ENCODE measurements at regions not wholly inside any gene's neighbourhood (a gene's known extent, or its start where the extent isn't known, plus 50 kb on each side); places are given as distances from the start of the nearest gene placed in this dataset.
A peak's percentile ranks its signal among the peaks of the same experiment; 100 is the strongest.

DNA sequence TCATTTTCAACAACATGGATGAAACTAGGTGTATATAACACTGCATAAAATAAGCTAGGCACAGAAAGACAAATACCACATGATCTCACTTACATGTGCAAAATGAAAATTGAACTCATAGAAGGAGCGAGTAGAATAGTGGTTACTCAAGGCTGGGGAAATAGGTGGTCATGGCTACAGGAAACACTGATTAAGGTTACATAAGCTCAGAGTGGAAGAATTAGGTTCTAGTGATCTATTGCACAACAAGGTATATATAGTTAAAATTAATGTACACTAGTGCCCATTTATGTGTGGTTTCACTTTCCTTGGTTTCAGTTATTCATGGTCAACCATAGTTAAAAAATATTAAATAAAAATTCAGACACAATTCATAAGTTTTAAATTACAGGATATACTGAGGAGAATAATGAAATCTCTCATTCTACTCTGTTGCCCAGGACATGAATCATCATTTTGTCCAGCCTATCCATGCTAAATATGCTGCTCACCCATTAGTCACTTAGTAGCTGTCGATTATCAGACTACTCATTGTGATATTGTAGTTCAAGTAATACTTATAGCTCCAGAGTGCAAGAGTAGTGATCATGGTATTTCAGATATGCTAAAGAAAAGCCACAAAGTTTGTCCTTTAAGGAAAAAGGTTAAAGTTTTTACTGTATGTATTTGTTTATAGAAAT, 1530.9 kb upstream of the LRRTM1 start:
- DNase-seq, result no peak

DNA sequence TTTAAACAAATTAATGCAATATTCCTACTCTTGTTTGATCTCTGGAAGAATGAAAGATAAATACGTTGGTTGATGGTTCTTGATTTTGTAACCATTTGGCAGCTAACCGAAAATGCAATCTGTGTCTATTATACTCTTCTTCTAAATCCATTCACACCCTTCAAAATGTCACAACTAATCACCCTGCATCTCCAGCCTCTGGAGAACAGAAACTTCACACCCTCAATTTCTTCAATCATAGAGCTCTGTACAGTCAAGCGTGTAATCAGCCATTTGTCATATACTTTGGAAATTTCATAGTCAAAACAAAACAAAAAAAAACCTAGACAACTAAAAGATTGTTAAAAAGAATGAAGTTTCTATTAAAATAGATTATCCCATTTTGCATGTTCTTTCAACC, 1482.3 kb upstream of the LRRTM1 start:
- DNase-seq, result no peak

DNA sequence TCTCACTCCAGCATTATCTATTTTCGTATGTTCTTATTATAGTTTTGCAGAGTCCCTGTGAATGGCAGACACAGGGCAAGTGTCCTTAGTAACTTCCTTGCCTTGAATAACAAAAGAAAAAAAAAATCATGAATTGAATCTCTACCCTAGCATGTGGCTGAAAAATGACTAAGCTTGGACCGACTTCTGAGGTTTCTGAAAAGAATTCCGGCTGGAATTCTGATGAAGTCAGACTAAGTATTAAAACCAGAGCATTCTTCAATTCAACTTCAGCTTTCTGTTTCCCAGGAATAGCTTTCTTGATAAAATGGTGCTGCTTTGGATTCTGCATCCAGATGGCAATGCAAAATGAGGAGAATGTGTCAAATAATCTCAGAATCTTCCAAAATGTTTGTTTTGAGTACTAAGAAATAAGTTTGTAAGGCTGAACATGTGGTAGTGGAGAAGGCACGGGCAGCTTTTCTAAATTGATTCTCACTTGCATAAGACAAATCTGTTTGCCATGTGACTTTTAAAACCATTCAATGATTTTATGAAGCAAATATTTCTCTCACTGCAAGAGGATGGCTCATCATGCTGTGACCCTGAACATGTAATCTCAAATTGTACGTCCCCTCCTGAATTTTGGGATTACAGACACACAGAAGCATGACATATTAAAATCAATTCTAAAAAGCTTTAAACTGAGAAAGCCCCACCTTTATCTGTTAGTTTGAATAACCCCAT, 1462.8 kb upstream of the LRRTM1 start:
- no peak for DNase-seq

DNA sequence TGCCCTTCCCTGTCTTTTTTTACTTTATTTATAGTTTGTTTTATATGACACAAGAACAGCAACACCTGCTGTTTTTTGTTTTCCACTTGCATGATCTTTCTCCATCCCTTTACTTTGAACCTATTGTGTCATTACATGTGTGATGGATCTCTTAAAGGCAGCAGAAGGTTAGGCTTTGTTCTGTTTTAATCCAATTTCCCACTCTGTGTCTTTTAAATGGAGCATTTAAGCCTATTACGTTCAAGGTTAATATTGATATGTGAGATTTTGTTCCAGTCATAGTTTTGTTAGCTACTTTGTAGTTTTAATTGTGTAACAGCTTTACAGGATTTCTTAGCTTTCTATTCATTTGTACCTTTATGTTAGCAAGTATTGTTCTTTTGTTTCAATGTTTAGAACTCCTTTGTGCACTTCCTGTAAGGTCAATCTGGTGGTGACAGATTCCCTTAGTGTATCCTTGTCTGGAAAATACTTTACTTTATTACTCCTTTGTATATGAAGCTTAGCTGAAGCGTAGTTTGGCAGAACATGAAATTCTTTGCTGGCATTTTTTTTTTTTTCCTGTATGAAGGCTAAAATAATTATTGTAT, 1443.0 kb upstream of the LRRTM1 start:
- no peak for DNase-seq

DNA sequence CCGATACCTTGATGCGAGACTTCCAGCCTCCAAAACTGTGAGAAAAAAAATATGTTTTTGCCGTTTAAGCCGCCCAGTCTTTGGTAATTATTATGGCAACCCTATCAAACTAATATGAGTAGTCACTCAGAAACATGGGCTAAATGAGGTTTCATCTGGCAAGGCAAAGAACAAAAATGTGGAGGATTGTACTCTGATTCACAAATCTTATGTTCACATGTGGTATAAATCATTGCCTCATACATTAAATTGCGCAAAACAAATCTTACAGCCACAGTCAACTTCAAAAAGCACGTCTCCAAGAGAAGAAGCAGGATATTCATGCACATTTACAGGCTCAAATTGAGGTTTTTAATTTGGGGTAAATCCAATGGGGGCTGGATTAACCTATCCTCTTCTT, 1435.4 kb upstream of the LRRTM1 start:
- no peak for DNase-seq

DNA sequence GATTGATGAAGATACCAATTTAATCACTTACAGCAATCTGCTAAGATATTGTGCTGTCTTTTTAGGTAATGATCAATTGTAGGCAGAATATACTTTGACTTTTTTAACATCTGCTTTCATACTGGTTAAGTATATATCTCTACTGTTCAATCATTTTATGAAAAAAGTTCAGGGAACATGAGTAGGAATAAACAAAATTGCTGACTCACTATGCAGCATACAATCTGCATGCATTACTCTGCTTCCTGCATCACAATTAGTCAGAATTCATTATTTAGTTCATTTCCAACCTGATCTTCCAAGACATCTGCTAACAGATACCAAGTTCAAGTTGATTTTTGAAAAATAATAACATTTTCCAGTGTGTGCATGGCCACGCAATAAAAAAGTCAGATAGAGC, 1430.4 kb upstream of the LRRTM1 start:
- DNase-seq, result no peak

DNA sequence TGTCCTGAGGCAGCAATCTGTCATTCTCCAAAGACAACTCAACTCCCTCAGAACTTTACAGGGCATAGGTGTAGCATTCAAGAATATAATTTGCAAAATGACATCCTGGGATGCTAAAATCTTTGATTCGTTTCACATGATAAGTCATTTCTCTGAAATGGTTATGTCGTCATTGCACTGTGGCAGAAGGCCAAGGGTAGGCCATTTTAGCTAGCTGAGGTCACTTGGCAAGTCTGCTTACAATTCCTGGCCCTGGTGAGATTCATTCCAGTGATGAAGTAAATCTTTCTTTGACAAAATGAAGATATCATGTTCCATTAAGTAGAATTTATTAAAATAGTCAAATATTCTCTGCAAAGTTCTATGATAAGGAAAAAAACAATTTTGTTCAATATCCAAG, 1410.3 kb upstream of the LRRTM1 start:
- no peak for DNase-seq

DNA sequence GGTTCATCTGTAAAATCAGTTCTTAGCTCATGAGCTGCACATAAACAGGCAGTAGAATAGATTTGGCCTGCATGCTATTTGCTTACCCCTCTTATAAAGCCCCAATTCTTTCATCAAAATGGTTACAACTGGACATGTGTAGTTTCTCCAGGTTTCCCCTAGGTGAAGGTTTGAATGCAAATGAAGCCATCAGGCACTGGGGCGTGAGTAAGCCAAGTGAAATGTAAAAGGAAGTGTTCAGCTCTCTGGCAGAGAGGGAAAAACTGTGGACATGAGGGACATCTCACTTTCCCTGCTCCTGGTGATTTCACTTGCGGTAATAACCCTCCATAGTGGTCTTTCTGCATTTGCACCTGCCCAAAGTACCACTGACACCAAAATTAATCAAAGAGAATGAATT, 1402.3 kb upstream of the LRRTM1 start:
- DNase-seq, result no peak

DNA sequence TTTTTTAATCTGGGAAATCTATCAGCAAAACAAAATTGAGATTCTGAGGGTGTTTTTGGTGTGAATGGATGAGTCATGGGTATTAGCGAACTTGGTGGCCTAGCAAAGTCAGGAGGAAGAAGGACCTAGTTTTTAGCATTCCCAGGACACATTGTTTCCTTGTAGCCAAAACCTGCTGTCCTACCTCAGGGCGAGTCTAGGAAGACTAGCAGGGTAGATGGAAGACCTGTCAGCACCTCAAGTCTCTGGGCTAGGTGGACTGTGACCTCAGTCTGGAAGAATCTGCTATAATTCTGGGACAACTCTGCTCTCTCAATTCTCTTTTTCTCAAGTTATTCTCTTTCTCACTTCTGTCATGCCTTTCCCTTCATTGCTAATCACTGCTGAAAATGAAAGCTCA, 1399.3 kb upstream of the LRRTM1 start:
- no peak for DNase-seq

DNA sequence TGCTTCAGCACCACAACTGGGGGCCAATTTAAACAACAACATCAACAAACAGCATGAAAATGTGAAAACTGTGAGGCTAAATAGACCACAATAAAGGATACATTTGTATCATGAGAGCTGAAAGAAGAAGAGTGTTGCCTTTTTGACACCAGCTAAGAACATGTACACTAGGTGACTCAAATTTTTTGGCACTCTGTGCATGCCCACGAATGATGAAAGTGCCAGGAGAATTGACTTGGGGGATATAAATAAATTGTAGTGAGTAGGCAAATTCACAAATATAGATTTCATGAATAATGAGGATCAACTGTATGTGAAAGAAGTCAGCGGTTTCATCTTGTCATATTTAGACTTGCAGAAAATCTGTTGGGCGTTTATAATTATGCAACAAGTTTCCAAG, 1388.0 kb upstream of the LRRTM1 start:
- DNase-seq, result no peak

DNA sequence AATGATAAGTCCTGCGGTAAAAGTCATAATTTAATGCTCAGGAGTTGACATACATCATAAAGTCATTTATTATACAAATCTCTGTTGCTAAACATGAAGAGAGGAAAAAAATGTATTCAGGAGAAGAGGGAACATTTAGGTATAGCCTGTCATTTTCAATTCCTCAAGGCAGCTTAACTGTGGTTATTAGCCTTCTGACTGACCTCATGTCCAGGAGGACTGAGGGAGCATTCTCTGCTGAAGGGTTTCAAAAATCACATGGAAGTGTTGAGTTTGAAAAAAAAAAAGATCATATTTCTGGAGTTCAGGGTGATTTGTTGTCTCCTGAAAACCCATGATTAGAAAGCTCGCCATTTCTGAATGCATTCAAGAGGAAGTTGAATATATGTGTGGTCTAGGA, 1371.1 kb upstream of the LRRTM1 start:
- no peak for DNase-seq

DNA sequence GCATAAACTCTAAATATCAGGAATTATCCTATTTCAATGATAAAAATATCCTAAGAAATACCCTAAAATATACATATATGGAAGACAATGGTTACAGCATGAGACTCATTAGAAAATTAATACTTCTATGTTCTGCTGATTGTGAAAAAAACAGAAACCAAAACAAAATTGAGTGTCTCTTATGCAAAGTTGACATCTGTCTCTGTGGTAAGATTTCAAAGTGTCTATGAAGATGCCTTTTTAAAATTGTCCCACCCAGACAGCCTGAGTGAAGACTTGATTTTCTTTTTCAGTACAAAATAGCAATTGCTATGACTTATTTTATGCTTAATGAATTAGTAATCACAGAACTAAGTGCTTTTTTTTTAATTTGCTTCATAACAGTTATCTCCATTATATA, 1368.4 kb upstream of the LRRTM1 start:
- DNase-seq, result no peak

DNA sequence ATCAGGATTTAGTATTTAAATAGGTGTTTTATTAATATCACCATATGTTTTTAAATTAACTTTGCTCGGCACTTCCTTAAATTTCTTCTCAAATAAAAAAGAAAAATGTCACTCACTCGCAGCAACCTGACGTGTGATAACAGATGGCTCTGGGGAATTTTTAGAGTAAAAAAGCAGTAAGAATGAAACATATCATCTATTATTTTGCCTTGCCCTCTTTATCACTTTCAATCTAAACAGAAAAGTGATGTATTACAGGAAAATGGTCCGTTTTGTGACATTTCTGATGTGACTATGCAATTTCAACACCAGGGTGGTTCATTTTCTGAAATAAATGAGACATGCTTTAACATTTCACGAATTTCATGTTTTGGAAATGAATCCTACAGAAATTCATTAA, 1368.0 kb upstream of the LRRTM1 start:
- DNase-seq, result no peak

DNA sequence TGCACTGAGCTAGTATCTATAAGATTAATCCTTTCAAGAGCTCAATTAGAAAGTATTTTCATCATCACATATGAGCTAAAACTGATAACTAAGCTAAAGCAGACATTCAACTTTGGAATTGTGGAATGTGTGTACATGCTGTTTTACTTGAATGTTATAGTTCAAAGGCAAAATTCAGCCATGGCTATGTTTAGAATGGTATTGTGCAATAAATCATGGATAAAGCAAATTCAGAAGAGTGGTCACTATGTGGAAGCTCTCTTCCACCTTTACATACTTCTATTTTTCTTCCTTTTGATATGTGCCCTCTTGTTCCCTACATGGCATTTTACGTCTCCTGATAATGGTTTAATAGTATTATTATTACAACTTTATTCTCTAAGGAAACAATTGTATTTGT, 1366.3 kb upstream of the LRRTM1 start:
- DNase-seq, result no peak

DNA sequence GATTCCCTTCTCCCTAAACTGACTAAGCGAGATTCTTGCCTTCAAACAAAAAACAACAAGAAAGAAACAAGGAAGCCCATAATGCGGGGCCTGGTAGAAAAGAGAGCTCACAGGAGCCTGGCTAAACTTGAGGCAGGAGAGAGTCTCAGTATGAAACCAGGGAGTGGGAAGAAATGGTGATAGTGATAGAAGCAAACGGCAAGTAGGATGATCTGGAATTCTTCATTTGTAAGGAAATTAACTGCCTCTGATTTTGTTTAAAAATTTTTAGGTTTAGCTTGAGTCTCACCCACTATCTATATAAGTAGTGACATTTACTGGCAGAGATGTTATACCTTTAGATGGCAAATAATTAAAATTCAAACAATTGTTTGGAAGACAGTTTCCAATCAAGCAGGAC, 1356.5 kb upstream of the LRRTM1 start:
- DNase-seq, result no peak

DNA sequence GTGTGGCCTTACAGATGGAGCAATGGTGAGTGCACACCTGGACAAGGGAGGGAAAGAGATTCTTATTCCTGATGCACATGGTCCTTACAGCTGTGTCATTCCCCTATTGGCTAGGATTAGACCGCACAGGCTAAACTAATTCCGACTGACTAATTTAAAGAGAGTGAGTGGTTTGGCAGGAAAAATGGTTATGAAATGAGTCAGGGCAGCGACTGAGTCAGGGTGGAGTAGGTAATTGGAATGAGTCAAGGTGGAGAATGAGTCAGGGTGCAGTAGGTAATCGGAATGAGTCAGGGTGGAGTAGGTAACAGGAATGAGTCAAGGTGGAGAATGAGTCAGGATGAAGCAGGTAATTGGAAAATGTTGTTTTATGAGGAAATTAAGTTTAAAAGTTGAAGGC, 1353.7 kb upstream of the LRRTM1 start:
- peak in 1 of 5 experiments; percentile 7 for DNase-seq

DNA sequence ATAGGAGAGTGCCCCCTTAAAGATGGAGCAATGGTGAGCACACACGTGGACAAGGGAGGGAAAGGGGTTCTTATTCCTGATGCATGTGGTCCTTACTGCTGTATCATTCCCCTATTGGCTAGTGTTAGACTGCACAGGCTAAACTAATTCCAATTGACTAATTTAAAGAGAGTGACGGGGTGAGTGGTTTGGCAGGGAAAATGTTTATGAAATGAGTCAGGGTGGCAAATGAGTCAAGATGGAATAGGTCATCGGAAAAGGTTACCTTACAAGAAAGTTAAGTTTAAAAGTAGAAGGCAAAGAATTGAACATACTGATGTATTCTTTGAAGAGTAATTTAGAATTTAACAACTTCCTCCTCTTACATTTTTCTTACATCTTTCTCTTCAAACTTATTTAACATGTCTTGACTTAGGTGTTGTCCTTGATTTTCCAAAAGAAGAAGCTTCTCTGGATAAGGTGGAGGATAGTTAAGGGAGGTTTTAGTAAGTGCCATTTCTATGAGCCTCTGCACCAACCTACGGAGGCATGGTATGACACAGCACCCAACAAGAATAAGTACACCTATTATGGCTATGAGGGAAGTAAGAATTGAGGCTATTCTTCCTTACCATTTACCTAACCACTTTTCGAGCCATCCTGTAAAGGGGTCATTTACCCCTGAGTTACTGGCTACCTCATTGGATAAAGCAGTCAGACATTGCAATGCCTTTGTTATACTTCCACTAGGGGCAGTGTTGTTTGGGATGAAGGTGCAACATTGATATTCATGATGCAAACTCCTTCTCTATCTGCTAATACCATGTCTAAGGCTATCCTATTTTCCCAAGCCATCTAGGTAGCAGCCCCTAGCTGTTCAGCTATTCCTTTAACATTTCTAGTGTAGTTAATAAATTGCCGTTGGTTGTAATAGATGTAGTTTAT, 1345.8 kb upstream of the LRRTM1 start:
- no peak for DNase-seq

DNA sequence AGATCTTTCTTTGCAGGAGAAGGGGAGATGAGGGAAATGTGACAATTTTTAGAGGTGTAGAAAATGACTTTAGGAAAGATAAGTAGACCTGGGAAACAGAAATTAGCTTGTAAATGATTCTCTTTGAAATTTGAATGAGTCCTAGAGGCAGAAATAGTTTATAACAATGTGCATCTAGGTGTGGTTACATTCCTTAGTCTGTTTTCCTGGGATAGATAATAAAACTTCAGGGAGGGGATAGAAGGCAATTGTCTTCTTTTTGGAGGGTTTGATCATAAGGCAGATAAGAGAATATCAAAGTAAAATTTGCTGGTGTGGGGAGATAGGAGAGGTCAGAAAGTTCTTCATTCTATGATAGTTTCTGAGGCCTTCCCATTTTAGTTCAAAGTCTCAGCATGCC, 1344.3 kb upstream of the LRRTM1 start:
- no peak for DNase-seq

DNA sequence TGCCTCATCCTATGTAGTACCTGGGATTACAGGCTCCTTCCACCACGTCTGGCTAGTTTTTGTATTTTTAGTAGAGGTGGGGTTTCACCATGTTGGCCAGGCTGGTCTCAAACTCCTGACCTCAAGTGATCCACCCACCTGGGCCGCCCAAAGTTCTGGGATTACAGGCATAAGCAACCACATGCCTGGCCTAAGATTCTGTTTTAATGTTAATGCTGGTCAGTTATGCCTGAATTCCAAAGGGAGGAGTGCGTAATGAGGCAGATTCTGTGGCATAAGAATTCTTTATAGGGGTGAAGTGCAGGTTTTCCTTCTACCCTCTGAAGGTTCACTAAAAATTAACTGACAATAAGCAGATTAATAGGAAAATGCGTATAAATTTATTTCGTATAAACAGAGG, 1343.8 kb upstream of the LRRTM1 start:
- no peak for DNase-seq

DNA sequence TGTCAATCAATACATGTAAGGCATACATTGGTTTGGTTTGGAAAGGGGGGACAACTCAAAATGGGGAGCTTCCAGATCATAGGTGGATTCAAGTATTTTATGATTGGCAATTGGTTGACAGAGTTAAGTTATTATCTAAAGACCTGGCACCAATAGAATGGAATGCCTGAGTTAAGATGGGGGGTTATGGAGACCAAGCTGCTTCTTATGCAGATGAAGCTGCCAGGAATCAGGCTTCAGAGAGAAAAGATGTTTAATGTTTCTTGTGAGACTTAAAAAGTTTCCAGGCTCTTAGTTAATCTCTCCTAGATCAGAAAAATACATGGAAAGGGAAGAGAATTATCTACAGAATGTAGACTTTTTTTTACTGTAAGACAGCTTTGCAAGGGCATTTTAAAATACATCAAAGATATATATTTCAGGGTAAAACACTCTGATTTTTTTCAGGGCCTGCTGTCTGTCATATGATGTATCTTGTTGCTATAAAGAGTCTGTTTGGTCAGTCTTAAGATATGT, 1343.2 kb upstream of the LRRTM1 start:
- no peak for DNase-seq

DNA sequence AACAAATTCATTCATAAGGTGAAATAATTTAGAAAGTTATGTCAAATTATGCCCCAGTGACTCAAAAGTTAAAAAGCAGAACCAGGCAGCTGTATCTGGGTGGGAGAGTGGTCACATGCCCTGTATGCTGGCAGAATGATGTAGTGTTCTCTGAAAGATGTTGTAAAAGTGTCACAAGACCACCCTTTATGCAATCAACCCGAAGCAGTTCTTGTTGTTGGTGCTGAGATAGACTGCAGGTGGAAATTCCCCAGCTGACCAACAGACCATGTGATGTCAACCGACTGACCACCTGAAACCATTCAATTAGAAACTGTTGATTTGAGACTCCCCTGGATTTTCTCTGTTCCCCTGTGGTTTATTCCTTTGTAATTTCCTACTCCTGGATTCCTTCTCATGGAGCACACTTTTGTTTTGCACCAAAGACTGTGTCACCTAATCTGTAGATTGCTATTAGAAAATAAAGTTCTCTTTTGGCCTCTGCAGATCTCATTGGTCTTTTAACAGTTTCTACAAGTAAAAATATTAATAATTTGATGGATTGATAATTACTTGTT, 1341.3 kb upstream of the LRRTM1 start:
- no peak for DNase-seq

DNA sequence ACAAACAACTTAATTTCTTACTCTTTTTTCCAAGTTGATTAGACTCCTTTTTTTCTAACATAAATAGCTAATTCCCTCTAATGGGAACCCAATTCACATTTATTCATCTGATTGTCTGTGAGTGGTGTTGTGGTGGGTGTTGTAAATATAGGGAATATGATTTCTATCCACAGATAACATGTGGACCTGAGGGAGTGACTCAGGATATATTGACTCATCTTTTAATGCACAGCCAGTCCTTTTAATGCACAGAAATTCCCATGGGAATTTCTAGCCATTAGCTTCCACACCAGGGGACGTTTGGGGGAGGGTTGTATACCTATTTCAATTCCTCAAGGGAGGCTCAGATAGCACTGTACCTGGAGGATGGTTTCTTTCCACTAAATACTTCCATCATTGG, 1339.6 kb upstream of the LRRTM1 start:
- no peak for DNase-seq

DNA sequence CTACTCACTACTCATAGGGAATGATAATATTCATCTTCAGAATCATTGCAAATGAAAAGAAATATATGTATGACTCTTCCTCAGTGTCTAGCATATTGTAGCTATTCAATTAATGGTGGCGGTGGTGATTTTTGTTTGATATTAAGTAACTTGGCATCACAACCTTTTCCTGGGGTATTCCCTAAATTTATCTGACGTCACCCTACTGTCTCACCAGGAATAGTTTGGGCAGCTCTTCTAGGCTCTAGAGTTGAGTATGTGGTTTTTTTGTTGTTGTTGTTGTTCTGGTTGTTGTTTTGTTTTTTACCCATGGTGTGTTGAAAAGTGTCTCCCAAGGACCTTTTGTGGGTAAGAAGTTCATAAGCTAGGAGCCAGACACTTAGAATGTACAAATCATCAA, 1320.3 kb upstream of the LRRTM1 start:
- DNase-seq, result no peak

All from T-helper 2 cell (primary cell).